CD14-positive monocyte (primary cell): ENCODE measurements at regions not wholly inside any gene's neighbourhood (a gene's known extent, or its start where the extent isn't known, plus 50 kb on each side); places are given as distances from the start of the nearest gene placed in this dataset.

ENCODE experiments used
- DNase-seq, 3 donors: peaks; one replicate each; pipeline ENCODE4 v3.0.0-alpha.2; 2011 to 2022
- H2AFZ ChIP-seq: 2 replicates; pipeline ENCODE4 v1.6.0; 2012; ENCODE audit warnings: mild to moderate bottlenecking, low read depth, low read length, inconsistent platforms; ENCODE audit not compliant: insufficient read depth, poor library complexity, severe bottlenecking
- H3K27ac ChIP-seq, 2 donors: 1 replicate in 1 of 2; 2 replicates in 1 of 2; pipeline ENCODE4 v1.5.1; 2012 to 2013; ENCODE audit warnings: low read length in 2 of 2, control low read depth in 1 of 2, inconsistent platforms in 1 of 2, low read depth in 1 of 2, mild to moderate bottlenecking in 1 of 2
- H3K27me3 ChIP-seq, 2 donors: one replicate each; pipeline versions ENCODE4 v1.6.0 to v1.6.1; 2011 to 2013; ENCODE audit warnings: low read length in 2 of 2; ENCODE audit not compliant: control insufficient read depth in 2 of 2, insufficient read depth in 2 of 2
- H3K36me3 ChIP-seq, 2 donors: replicated peaks in 1 of 2; 1 replicate in 1 of 2; 2 replicates in 1 of 2; pipeline versions ENCODE4 v1.5.1 to v1.6.1; 2012 to 2013; ENCODE audit warnings: low read length in 2 of 2, control low read depth in 1 of 2, inconsistent platforms in 1 of 2, mild to moderate bottlenecking in 1 of 2; ENCODE audit not compliant: insufficient read depth in 2 of 2, control insufficient read depth in 1 of 2
- H3K4me1 ChIP-seq, 2 donors: 1 replicate in 1 of 2; 2 replicates in 1 of 2; pipeline versions ENCODE4 v1.5.1 to v1.6.1; 2012 to 2013; ENCODE audit warnings: low read length in 2 of 2, control low read depth in 1 of 2, inconsistent platforms in 1 of 2, mild to moderate bottlenecking in 1 of 2, moderate library complexity in 1 of 2; ENCODE audit not compliant: insufficient read depth in 2 of 2, control insufficient read depth in 1 of 2
- H3K4me2 ChIP-seq: replicated peaks from 2 replicates; pipeline ENCODE3; 2012; ENCODE audit warnings: low read length, moderate library complexity, mild to moderate bottlenecking; ENCODE audit not compliant: poor library complexity, severe bottlenecking; ENCODE audit errors: extremely low read depth
- H3K4me3 ChIP-seq, 3 experiments: fragments of 200-600 bp in 1 of 3; sonication (generic) in 1 of 3; replicated peaks in 1 of 3; 1 replicate in 2 of 3; 2 replicates in 1 of 3; pipeline ENCODE4 v1.5.1; 2011 to 2013; ENCODE audit warnings: low read length in 3 of 3, mild to moderate bottlenecking in 3 of 3, control low read depth in 2 of 3, low read depth in 2 of 3, inconsistent platforms in 1 of 3, moderate library complexity in 1 of 3
- H3K79me2 ChIP-seq: 2 replicates; pipeline ENCODE4 v1.6.0; 2012; ENCODE audit warnings: mild to moderate bottlenecking, control low read depth, inconsistent platforms, low read length, moderate library complexity; ENCODE audit not compliant: insufficient read depth
- H3K9ac ChIP-seq: 2 replicates; pipeline ENCODE4 v1.6.0; 2017; ENCODE audit warnings: low read length, mild to moderate bottlenecking; ENCODE audit not compliant: insufficient read depth, poor library complexity, severe bottlenecking
- H3K9me3 ChIP-seq, 2 donors: replicated peaks in 1 of 2; 1 replicate in 1 of 2; 2 replicates in 1 of 2; pipeline versions ENCODE4 v1.5.1 to v1.6.1; 2012 to 2013; ENCODE audit warnings: low read length in 2 of 2, control low read depth in 1 of 2; ENCODE audit not compliant: control insufficient read depth in 1 of 2, insufficient read depth in 1 of 2
- H4K20me1 ChIP-seq: 2 replicates; pipeline ENCODE4 v1.6.0; 2012; ENCODE audit warnings: mild to moderate bottlenecking, low read length, control low read depth, moderate library complexity; ENCODE audit not compliant: insufficient read depth
- H3K27ac Mint-ChIP-seq, 7 donors: one replicate each; pipeline ENCODE4 v1.8.0; 2020; ENCODE audit warnings: mild to moderate bottlenecking in 7 of 7, mixed read lengths in 7 of 7, moderate library complexity in 6 of 7, inconsistent platforms in 2 of 7
- H3K27me3 Mint-ChIP-seq, 3 donors: one replicate each; pipeline ENCODE4 v1.8.0; 2021 to 2022; ENCODE audit warnings: low read depth in 3 of 3, mild to moderate bottlenecking in 3 of 3, mixed read lengths in 3 of 3, moderate library complexity in 3 of 3, inconsistent platforms in 1 of 3
- H3K36me3 Mint-ChIP-seq, 2 donors: one replicate each; pipeline ENCODE4 v1.8.0; 2020; ENCODE audit warnings: mixed read lengths in 2 of 2, inconsistent platforms in 1 of 2, mild to moderate bottlenecking in 1 of 2
- H3K4me1 Mint-ChIP-seq: one replicate; pipeline ENCODE4 v1.8.0; 2020; ENCODE audit warnings: mild to moderate bottlenecking, mixed read lengths
- H3K4me3 Mint-ChIP-seq, 2 donors: one replicate each; pipeline ENCODE4 v1.8.0; 2020; ENCODE audit warnings: mild to moderate bottlenecking in 2 of 2, mixed read lengths in 2 of 2, moderate library complexity in 1 of 2
- H3K9me3 Mint-ChIP-seq, 7 donors: one replicate each; pipeline ENCODE4 v1.8.0; 2020 to 2022; ENCODE audit warnings: mixed read lengths in 7 of 7, mild to moderate bottlenecking in 6 of 7, moderate library complexity in 6 of 7, inconsistent platforms in 2 of 7
- WGBS: methylation state at CpG from one replicate; pipeline ENCODE4 v1.1.5; 2013; ENCODE audit warnings: missing lambda C conversion rate; ENCODE audit not compliant: insufficient coverage; 5-methylcytosine and 5-hydroxymethylcytosine counted together
- intact Hi-C, 2 donors: fragments of 100-400 bp; cut with micrococcal nuclease; formaldehyde crosslinking; loops; one replicate each; pipeline versions ENCODE4 v1.15.0 to v1.15.1; 2023
- TF ChIP-seq, protein P1 (sequence below): fragments of 200-600 bp; IDR thresholded peaks from one replicate; pipeline ENCODE4 v1.8.0; 2022; ENCODE audit warnings: antibody characterized with exemption, mild to moderate bottlenecking

DNA sequence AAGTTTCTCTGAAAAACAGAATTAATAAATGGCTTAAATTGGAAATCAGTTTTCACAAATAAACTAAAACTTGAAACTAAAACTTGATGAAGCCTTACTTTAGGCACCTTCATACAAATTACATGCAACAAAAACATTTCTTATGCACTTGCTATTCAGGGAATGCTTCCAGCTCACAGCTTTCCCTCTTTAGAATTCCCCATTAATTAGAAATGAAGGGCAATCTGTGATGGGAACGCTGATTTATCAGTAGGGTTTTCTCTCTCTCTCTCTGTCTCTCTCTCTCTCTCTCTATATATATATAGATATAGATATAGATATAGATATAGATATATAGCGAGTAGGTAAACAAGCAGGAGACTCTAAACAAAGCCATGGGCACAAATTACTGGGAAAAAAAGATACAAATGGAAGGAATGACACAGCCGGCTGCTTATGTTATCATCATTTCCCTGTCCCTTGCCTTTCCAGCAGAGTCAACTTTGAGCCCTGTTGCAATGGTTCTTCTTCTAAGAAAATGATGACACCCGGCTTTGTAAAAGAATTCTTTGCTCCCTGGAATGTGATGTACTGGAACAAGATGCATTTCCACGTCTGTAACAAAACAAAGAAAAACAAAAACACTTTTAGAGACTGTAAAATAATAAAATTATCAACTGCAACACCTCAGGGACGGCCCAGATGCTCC, 1121.6 kb upstream of the TMEM132C start:
- TF ChIP-seq, protein P1, sequence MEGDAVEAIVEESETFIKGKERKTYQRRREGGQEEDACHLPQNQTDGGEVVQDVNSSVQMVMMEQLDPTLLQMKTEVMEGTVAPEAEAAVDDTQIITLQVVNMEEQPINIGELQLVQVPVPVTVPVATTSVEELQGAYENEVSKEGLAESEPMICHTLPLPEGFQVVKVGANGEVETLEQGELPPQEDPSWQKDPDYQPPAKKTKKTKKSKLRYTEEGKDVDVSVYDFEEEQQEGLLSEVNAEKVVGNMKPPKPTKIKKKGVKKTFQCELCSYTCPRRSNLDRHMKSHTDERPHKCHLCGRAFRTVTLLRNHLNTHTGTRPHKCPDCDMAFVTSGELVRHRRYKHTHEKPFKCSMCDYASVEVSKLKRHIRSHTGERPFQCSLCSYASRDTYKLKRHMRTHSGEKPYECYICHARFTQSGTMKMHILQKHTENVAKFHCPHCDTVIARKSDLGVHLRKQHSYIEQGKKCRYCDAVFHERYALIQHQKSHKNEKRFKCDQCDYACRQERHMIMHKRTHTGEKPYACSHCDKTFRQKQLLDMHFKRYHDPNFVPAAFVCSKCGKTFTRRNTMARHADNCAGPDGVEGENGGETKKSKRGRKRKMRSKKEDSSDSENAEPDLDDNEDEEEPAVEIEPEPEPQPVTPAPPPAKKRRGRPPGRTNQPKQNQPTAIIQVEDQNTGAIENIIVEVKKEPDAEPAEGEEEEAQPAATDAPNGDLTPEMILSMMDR, result no peak
- H3K9ac ChIP-seq, result no peak overlapping the region
- intact Hi-C loops, result no loop called here
- H3K36me3 Mint-ChIP-seq, result no peaks in the 10 kb centered on the region
- no peaks in the 10 kb centered on the region for H4K20me1 ChIP-seq
- H3K4me3 ChIP-seq, result no peak overlapping the region
- no peak overlapping the region for H3K27ac ChIP-seq
- no peaks in the 10 kb centered on the region for H3K36me3 ChIP-seq
- peaks cover 0 to 8% of the 10 kb centered on the region in 2 donors for H3K9me3 ChIP-seq
- peaks cover 8% of the 10 kb centered on the region for H3K4me1 Mint-ChIP-seq
- H3K27ac Mint-ChIP-seq, result no peak overlapping the region
- H3K4me2 ChIP-seq, result peak overlapping the region; percentile 56
- H3K27me3 Mint-ChIP-seq, result peaks cover 6 to 15% (median 9%) of the 10 kb centered on the region in 3 donors
- 63% methylated on average over 2 of the region's 6 CpGs for WGBS
- H3K4me3 Mint-ChIP-seq, result peak overlapping the region; percentile 41 to 73
- H3K79me2 ChIP-seq, result no peaks in the 10 kb centered on the region
- no peak overlapping the region for H2AFZ ChIP-seq
- H3K9me3 Mint-ChIP-seq, result peaks cover 0 to 11% (median 6%) of the 10 kb centered on the region in 7 donors
- no peak for DNase-seq
- H3K27me3 ChIP-seq, result peaks cover 0 to 9% of the 10 kb centered on the region in 2 donors
- peaks cover 5 to 7% of the 10 kb centered on the region in 2 donors for H3K4me1 ChIP-seq

DNA sequence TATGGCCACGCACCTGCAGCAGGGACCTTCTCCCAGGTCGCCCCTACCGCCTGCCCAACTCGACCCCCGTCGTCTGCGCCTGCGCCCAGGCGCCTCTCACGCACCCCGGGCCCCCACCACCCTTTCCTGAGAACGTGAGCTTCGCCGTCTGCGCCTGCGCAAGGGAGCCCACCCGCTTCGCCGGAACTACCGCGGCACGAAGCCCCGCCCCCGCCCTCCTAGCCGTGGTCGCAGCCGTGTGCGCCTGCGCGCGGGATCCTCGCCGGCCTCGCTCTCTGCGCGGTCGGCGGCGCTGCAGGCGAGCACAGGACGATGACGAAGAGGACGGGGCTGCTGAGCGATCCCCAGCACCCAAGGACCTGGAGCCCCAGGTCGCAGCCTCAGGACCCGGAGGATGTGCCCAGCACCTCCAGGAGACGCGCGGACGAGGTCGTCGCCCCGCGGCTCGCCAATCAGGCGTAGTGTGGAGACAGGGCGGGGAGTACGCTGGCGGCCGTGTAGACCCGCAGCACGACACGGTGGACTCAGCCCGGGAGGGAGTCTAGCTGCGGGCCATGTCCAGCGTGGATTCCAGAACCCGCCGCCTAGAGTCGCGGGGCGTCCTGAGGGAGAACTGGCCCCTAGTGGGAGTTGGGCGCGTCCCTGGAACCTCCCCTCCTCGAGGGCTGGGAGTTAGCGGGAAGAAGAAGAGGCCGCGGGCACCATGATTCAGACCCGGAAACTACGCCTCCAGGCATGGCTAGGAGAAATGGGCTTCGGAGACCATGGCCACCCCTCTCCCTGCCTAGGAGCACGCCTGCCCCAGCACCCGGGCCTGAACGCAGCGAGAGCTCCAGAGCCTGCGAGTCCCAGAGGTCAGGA, 1120.8 kb upstream of the TMEM132C start:
- Mint-ChIP-seq H3K27me3 (peaks cover 7 to 15% (median 9%) of the 10 kb centered on the region in 3 donors), H3K4me1 (peaks cover 8% of the 10 kb centered on the region), H3K9me3 (peaks cover 0 to 8% (median 6%) of the 10 kb centered on the region in 7 donors), H3K4me3 (peak overlapping the region; percentile 41 to 73), H3K36me3 (no peaks in the 10 kb centered on the region), H3K27ac (no peak overlapping the region)
- TF ChIP-seq, protein P1, result no peak
- WGBS, result 24% methylated on average over 76 of the region's 85 CpGs
- Histone ChIP-seq H3K9ac (no peak overlapping the region), H4K20me1 (no peaks in the 10 kb centered on the region), H3K27ac (no peak overlapping the region), H2AFZ (no peak overlapping the region), H3K79me2 (no peaks in the 10 kb centered on the region), H3K4me2 (peak overlapping the region; percentile 56), H3K9me3 (peaks cover 0 to 8% of the 10 kb centered on the region in 2 donors), H3K4me1 (peaks cover 5 to 7% of the 10 kb centered on the region in 2 donors), H3K27me3 (peaks cover 0 to 9% of the 10 kb centered on the region in 2 donors), H3K36me3 (no peaks in the 10 kb centered on the region), H3K4me3 (peak overlapping the region in 2 of 3 experiments; percentile 20 to 49)
- DNase-seq, result peak in 1 of 3 donors; percentile 36
- intact Hi-C loops, result no loop called here
